ENCODE measurements at regions not wholly inside any gene's neighbourhood (a gene's known extent, or its start where the extent isn't known, plus 50 kb on each side); places are given as distances from the start of the nearest gene placed in this dataset.

DNA sequence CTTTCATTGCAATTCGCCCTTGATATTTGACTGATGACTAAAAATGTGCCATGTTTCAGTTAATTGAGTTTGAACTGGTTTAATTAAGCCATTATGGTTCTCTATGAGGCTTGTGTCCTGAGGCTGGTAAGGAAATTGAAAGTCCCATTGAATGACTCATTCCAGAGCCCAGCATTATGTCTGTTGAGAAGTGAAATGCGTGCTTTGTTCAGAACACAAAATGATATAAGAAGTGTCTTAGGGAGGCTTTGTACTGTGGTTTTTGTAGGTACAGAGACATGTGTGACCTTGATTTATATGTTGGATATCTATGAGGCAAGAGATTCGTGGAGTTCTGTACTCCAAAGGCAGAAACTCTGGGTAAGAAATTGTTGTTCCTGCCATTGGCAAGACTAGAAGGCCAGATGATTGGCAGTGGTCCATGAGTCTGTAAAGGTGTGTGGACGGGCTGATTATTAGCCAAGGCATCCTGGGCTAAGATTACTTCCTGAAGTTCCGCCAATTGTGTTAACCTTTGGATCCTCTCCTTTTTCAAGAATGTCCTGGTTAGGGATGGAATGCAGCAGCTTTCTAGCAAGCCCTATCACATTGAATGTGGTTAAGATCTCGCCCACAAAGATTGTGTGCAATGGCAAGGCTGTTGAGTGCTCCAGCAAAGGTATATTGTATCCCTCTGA lies 103.7 kb downstream of the NPIPB5 start:
- Mint-ChIP-seq H3K36me3 (ENCODE audit: insufficient read depth) (no peaks in the 10 kb centered on the region), H3K27me3 (peaks cover 32 to 53% of the 10 kb centered on the region in 2 donors), H3K9me3 (no peaks in the 10 kb centered on the region), H3K27ac (no peak overlapping the region), H3K4me1 (ENCODE audit: low read depth in 2 of 2) (no peaks in the 10 kb centered on the region), H3K4me3 (no peak overlapping the region)
- DNase-seq = no peak
- ATAC-seq (replicated peaks) = no peak

DNA sequence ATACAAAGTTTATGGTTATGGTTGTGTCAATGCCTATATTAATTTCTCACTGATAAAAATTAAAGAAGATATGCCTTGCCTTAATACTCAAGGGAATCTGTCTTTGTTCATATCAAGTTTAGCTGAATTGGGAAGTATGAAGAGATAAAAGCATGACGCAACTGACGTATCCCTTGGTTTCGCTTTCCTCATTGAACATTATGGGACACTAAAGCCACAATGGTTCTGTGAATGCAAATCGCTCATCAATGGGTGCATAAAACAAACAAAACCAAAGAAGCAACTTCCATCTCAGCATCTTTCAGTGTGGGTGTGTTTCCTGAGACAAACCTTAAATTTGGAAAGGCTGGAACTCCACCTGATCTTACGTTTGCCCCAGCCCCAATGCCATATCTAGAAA lies 108.2 kb downstream of the NPIPB5 start:
- ATAC-seq (replicated peaks) (no peak), DNase-seq (no peak)
- Mint-ChIP-seq H3K4me3 (no peak overlapping the region), H3K27me3 (peaks cover 34 to 48% of the 10 kb centered on the region in 2 donors), H3K27ac (no peak overlapping the region), H3K4me1 (ENCODE audit: low read depth in 2 of 2) (no peaks in the 10 kb centered on the region), H3K36me3 (ENCODE audit: insufficient read depth) (no peaks in the 10 kb centered on the region), H3K9me3 (no peaks in the 10 kb centered on the region)

DNA sequence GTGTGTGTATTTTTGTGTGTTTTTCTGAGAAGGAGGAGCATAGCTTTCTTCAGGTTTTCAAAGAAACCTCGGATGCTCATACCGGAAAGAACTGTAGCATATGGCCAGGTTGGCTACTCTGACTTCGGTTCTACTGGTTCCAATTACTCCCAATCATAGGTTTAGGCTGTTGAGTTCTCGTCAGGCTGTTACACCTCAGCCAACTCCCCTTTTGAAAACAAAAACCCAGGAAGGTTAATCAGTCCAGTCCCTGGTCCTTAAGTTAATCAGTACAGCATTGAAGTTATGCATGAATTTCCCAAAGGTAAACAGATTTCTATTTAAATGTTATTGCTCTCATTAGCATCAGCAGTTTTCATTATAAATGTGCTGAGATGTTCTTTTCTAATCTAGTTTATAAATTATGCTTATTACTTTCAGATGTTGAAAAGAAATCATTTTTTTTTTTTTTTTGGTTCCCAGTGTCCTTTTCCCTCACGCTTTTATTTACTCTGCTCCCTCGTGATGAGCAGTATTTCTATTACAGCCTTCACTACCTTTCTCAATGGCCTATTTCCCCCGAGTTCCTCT lies 111.0 kb downstream of the NPIPB5 start:
- no peaks in the 10 kb centered on the region for H3K9me3 Mint-ChIP-seq
- DNase-seq = no peak
- peaks cover 24 to 33% of the 10 kb centered on the region in 2 donors for H3K27me3 Mint-ChIP-seq
- no peak overlapping the region for H3K27ac Mint-ChIP-seq
- H3K4me3 Mint-ChIP-seq = no peak overlapping the region
- H3K36me3 Mint-ChIP-seq (ENCODE audit: insufficient read depth) = no peaks in the 10 kb centered on the region
- ATAC-seq (replicated peaks) = no peak
- H3K4me1 Mint-ChIP-seq (ENCODE audit: low read depth in 2 of 2) = no peaks in the 10 kb centered on the region

DNA sequence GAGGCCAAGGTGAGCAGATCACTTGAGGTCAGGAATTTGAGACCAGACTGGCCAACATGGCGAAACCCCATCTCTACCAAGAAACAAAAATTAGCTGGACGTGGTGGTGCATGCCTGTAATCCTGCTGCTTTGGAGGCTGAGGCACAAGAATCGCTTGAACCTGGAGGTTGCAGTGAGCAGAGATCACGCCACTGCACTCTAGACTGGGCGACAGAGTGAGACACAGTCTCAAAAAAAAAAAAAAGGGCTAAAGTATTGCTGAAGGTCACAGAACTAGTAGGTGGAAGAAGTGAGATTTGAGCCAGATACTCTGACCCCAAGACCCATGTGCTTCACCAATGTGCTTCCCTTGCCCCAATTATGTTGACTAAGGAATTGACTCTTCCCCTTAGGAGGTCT lies 112.0 kb downstream of the NPIPB5 start:
- ATAC-seq (replicated peaks) (no peak), DNase-seq (no peak)
- H3K27me3 Mint-ChIP-seq = peaks cover 15 to 23% of the 10 kb centered on the region in 2 donors
- no peaks in the 10 kb centered on the region for H3K36me3 Mint-ChIP-seq (ENCODE audit: insufficient read depth)
- H3K9me3 Mint-ChIP-seq = no peaks in the 10 kb centered on the region
- no peak overlapping the region for H3K4me3 Mint-ChIP-seq
- no peak overlapping the region for H3K27ac Mint-ChIP-seq
- H3K4me1 Mint-ChIP-seq (ENCODE audit: low read depth in 2 of 2) = no peaks in the 10 kb centered on the region

DNA sequence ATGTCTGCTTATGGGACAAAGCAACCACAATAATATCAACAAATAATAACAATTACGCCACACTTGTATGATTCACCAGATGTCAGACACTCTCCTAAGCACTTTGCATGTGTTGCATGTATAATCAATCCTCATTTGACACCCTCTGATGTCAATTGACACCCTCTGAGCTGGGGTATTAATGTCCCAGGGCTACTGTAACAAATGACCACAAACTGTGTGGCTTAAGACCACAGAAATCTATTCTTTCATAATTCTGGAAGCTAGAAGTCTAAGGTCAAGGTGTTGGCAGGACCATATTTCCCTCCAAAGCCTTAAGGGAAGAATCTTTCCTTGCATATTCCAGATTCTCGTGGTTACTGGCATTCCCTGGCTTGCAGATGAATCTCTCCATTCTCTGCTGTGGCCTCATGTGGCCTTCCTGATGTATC lies 112.7 kb downstream of the NPIPB5 start:
- no peaks in the 10 kb centered on the region for H3K9me3 Mint-ChIP-seq
- no peaks in the 10 kb centered on the region for H3K4me1 Mint-ChIP-seq (ENCODE audit: low read depth in 2 of 2)
- H3K4me3 Mint-ChIP-seq = no peak overlapping the region
- DNase-seq = no peak
- ATAC-seq (replicated peaks) = no peak
- peaks cover 9 to 16% of the 10 kb centered on the region in 2 donors for H3K27me3 Mint-ChIP-seq
- no peak overlapping the region for H3K27ac Mint-ChIP-seq
- no peaks in the 10 kb centered on the region for H3K36me3 Mint-ChIP-seq (ENCODE audit: insufficient read depth)

DNA sequence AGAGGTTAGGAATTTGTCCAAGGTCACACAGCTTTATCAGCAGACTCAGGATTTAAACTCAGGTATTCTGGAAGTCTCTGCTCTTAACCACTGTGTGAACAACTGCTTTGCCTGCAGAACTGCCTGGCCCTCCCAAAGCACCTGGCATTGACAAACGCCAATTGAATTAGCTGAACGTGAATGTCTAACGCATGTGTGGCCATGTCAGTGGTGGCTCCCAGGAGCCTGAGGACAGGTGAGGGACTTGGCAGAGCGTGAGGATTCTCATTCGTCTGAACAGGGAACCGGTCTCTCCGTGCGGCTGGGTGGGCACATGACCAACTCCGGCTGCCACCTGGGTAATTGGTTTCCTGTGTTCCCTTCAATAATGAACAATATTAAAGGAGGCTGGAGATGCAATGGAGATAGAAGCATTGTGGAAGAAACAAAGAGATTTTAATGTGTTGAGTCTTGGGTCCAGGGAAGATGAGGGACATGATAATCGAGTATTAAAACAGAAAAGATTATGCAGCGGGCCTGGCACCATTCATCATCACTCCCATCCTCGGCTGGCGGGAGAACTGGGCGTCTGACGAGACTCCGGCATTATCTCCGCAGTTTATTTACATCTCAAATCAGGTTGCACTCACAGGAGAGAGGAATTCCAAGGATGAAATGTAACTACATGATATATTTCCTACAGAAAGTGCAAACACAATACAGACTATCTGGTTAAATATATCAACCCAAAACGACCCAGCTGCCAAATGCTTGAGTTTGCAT lies 113.5 kb downstream of the NPIPB5 start:
- DNase-seq = no peak
- no peak overlapping the region for H3K27ac Mint-ChIP-seq
- no peaks in the 10 kb centered on the region for H3K4me1 Mint-ChIP-seq (ENCODE audit: low read depth in 2 of 2)
- no peaks in the 10 kb centered on the region for H3K36me3 Mint-ChIP-seq (ENCODE audit: insufficient read depth)
- ATAC-seq (replicated peaks) = no peak
- no peak overlapping the region for H3K4me3 Mint-ChIP-seq
- H3K9me3 Mint-ChIP-seq = no peaks in the 10 kb centered on the region
- H3K27me3 Mint-ChIP-seq = peaks cover 8 to 9% of the 10 kb centered on the region in 2 donors

DNA sequence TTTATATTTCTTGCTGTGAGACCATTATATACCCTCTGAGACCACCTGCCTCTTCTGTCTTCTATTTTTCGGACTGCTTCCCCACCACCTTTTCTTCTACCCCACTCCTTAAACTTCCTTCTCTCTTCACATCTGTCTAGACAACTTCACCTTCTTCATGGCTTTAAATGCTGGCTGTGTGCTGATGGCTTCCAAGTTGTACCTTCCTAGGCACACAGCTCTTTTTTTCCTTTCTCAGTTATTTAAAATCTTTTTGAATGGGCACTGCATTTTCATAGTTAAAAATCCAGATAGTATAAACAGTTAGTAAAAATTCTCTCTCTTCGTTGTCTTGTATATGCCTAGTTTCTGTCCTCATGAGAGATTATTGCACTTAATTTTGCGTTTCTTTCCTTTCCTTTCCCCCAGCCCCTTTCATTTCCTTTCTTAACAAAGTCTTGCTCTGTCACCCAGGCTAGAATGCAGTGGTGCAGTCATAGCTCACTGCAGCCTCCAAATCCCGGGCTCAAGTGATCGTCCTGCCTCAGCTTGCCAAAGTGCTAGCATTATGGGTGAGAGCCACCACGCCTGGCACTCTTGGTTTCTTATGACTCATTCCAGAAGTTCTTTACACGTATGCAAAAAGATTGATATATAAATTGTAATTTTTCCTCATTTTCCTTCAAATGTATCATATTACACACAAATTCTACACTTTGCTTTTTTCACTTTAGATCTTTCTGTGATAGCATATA lies 114.3 kb downstream of the NPIPB5 start:
- Mint-ChIP-seq H3K27me3 (peaks cover 1 to 4% of the 10 kb centered on the region in 2 donors), H3K36me3 (ENCODE audit: insufficient read depth) (no peaks in the 10 kb centered on the region), H3K9me3 (no peaks in the 10 kb centered on the region), H3K27ac (no peak overlapping the region), H3K4me3 (no peak overlapping the region), H3K4me1 (ENCODE audit: low read depth in 2 of 2) (no peaks in the 10 kb centered on the region)
- DNase-seq = no peak
- no peak for ATAC-seq (replicated peaks)

DNA sequence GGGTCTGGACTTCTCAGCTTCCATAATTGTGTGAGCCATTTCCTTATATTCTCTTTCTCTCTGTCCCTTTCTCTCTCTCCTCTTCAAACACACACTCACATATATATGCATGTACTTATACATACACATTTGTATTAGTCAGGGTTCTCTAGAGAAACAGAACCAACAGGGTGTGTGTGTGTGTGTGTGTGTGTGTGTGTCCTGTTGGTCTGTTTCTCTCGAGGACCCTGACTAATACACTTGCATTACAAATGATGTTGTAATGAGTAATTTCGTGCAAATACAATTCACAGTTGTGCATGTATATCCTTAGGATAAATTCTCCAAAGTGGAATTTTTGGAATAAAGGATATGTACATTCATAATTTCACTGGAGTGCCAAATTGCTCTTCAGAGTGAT lies 115.3 kb downstream of the NPIPB5 start:
- H3K27me3 Mint-ChIP-seq = no peaks in the 10 kb centered on the region
- H3K36me3 Mint-ChIP-seq (ENCODE audit: insufficient read depth) = no peaks in the 10 kb centered on the region
- ATAC-seq (replicated peaks) = no peak
- no peaks in the 10 kb centered on the region for H3K4me1 Mint-ChIP-seq (ENCODE audit: low read depth in 2 of 2)
- no peak overlapping the region for H3K27ac Mint-ChIP-seq
- H3K9me3 Mint-ChIP-seq = no peaks in the 10 kb centered on the region
- DNase-seq = no peak
- H3K4me3 Mint-ChIP-seq = no peak overlapping the region

DNA sequence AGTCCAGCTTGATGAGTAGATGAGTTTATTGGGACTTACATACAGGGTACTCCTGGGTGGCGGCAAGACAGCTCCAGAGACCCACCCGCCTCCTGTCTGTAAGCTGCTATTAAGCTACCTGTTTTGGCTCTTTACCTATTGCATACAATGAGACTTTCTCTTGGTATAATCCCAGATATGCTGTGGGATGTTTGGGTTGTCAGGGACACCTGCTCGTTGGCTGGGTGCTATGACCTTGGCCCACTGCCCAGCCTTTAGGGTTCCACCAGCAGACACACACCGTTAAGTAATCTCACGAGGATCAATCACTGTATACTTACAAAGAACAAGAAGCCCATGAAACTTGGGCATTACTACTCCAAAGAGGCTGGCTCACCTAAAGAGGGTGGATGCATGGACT lies 116.4 kb downstream of the NPIPB5 start:
- ATAC-seq (replicated peaks) = no peak
- no peaks in the 10 kb centered on the region for H3K9me3 Mint-ChIP-seq

DNA sequence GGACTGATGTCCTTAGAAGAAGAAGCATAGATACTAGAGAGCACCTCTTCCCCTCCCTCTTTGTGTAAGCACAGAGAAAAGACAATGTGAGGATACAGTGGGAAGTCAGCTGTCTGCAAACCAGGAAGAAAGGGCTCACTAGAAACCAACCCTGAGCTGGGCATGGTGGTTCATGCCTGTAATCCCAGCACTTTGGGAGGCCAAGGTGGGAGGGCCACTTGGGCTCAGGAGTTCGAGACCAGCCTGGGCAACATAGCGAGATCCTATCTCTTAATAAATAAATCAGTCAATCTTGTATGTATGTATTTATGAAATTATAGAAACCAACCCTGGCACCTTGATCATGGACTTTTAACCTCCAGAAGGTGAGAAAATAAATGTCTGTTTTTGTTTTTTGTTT lies 118.3 kb downstream of the NPIPB5 start:
- Mint-ChIP-seq H3K36me3 (ENCODE audit: insufficient read depth) (no peaks in the 10 kb centered on the region), H3K27ac (no peak overlapping the region), H3K4me1 (ENCODE audit: low read depth in 2 of 2) (no peaks in the 10 kb centered on the region), H3K4me3 (no peak overlapping the region), H3K27me3 (peaks cover 10 to 15% of the 10 kb centered on the region in 2 donors), H3K9me3 (no peaks in the 10 kb centered on the region)
- ATAC-seq (replicated peaks) (no peak), DNase-seq (no peak)

More for the DNA sequence above, 116.4 kb downstream of the NPIPB5 start:
- peaks cover 0 to 7% of the 10 kb centered on the region in 2 donors for H3K27me3 Mint-ChIP-seq
- no peaks in the 10 kb centered on the region for H3K36me3 Mint-ChIP-seq (ENCODE audit: insufficient read depth)
- H3K4me1 Mint-ChIP-seq (ENCODE audit: low read depth in 2 of 2) = no peaks in the 10 kb centered on the region
- no peak overlapping the region for H3K4me3 Mint-ChIP-seq
- no peak for DNase-seq
- H3K27ac Mint-ChIP-seq = no peak overlapping the region

DNA sequence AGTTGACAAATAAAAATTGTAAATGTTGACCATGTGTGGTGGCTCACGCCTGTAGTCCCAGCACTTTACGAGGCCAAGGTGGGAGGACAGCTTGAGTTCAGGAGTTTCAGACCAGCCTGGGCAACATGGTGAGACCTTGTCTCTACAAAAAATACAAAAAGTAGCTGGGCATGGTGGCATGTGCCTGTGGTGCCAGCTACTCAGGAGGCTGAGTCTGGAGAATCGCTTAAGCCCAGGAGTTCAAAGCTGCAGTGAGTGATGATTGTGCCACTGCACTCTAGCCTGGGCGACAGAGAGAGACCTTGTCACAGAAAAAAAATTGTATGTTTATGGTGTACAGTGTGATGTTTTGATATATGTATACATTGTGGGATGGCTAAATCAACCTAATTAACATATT lies 119.6 kb downstream of the NPIPB5 start:
- H3K4me3 Mint-ChIP-seq = no peak overlapping the region
- H3K36me3 Mint-ChIP-seq (ENCODE audit: insufficient read depth) = no peaks in the 10 kb centered on the region

DNA sequence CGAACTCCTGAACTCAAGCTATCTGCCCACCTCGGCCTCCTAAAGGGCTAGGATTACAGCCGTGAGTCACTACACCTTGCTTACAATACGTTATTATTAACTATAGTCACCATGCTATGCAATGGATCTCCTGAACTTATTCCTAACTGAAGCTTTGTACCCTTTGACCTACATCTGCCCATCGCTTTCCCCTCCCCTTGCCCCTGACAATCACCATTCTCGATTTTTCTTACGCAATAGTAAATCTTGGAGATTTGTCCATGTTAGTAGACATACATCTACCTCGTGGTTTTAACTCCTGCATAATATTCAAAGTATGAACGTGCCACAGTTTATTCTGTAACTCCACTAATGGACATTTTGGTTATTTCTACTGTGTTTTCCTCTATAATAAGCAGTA lies 120.6 kb downstream of the NPIPB5 start:
- Mint-ChIP-seq H3K4me1 (ENCODE audit: low read depth in 2 of 2) (no peaks in the 10 kb centered on the region), H3K9me3 (no peaks in the 10 kb centered on the region), H3K27me3 (peaks cover 16 to 19% of the 10 kb centered on the region in 2 donors), H3K27ac (no peak overlapping the region), H3K36me3 (ENCODE audit: insufficient read depth) (no peaks in the 10 kb centered on the region), H3K4me3 (no peak overlapping the region)
- no peak for DNase-seq
- ATAC-seq (replicated peaks) = no peak

More for the DNA sequence above, 119.6 kb downstream of the NPIPB5 start:
- Mint-ChIP-seq H3K27me3 (peaks cover 16 to 19% of the 10 kb centered on the region in 2 donors), H3K27ac (no peak overlapping the region), H3K9me3 (no peaks in the 10 kb centered on the region), H3K4me1 (ENCODE audit: low read depth in 2 of 2) (no peaks in the 10 kb centered on the region)
- no peak for DNase-seq
- ATAC-seq (replicated peaks) = no peak

DNA sequence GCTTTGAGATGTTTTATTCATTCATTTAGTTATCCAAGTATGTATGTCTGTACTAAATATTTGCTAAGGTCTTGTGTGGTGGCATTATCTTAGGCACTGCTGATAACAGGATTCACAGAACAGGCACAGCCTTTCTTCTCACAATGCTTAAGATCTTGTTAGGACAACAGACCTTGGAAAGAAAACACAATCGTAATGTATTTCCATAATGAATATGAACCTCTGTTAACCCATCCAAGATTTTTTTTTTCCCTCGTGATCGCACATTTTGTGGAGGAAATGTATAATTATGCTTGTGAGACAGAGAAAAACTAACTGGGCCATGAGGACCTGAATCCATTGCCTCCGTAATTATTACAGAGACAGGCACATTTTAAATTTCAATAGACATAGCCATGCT lies 121.9 kb downstream of the NPIPB5 start:
- ATAC-seq (replicated peaks) (no peak), DNase-seq (no peak)
- H3K27me3 Mint-ChIP-seq = peaks cover 16 to 19% of the 10 kb centered on the region in 2 donors
- no peak overlapping the region for H3K4me3 Mint-ChIP-seq
- H3K9me3 Mint-ChIP-seq = no peaks in the 10 kb centered on the region
- H3K36me3 Mint-ChIP-seq (ENCODE audit: insufficient read depth) = no peaks in the 10 kb centered on the region
- H3K4me1 Mint-ChIP-seq (ENCODE audit: low read depth in 2 of 2) = no peaks in the 10 kb centered on the region
- H3K27ac Mint-ChIP-seq = no peak overlapping the region

Measured in effector memory CD8-positive, alpha-beta T cell (primary cell).